ENCODE measurements at regions not wholly inside any gene's neighbourhood (a gene's known extent, or its start where the extent isn't known, plus 50 kb on each side); places are given as distances from the start of the nearest gene placed in this dataset.

DNA sequence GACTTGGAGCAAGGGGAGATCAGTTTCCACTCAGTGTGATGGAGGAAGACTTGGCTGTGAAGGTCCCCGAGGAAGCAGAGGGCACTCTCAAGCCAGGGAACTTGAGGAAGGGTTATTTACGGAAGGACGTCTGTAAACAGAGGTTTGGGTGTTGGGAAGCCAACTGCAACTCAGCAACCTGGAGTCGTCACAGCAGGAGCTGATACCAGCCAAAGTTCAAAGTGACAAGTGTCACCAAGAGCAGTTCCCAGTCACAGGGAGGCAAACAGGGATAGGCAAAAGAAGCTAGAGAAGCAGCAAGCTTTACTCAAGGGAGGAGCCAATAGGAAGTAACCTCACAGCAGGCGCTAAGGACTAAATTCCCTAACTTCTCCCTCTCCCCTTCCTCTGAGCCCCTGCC is 205.5 kb downstream of the EFNB2 start:
- Histone ChIP-seq H3K36me3 (ENCODE audit: control insufficient read depth, insufficient read depth, low read length) (no peaks in the 10 kb centered on the region), H3K27me3 (replicated peaks; ENCODE audit: control insufficient read depth, insufficient read depth, low read length) (no peaks in the 10 kb centered on the region), H3K4me3 (replicated peaks; ENCODE audit: low read depth, low read length) (no peak overlapping the region)
- TF ChIP-seq, protein P1, sequence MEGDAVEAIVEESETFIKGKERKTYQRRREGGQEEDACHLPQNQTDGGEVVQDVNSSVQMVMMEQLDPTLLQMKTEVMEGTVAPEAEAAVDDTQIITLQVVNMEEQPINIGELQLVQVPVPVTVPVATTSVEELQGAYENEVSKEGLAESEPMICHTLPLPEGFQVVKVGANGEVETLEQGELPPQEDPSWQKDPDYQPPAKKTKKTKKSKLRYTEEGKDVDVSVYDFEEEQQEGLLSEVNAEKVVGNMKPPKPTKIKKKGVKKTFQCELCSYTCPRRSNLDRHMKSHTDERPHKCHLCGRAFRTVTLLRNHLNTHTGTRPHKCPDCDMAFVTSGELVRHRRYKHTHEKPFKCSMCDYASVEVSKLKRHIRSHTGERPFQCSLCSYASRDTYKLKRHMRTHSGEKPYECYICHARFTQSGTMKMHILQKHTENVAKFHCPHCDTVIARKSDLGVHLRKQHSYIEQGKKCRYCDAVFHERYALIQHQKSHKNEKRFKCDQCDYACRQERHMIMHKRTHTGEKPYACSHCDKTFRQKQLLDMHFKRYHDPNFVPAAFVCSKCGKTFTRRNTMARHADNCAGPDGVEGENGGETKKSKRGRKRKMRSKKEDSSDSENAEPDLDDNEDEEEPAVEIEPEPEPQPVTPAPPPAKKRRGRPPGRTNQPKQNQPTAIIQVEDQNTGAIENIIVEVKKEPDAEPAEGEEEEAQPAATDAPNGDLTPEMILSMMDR (IDR thresholded peaks at IDR 0.05; ENCODE audit: insufficient read depth, low read length, poor library complexity, severe bottlenecking) = no peak
- no peak for DNase-seq (ENCODE audit: extremely low read depth, insufficient read length)

DNA sequence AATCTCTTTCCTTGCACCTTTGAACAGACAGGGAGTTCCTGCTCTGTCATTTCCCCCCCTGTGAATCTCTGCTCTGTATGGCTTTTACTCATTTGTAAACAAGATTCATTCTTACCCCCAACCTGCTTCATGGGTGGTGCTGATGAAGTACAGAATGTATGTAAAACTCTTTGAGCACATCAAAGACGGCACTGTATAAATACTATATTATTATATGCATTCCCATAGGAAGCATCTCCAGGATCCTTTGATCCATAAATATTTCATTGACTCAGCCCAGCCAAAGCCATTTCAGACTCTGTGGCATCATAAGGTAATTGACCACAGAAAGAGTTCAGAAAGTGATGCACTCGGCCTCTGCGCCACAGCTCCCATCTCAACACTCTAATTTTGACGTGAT is 208.7 kb downstream of the EFNB2 start:
- Histone ChIP-seq H3K4me3 (replicated peaks; ENCODE audit: low read depth, low read length) (no peak overlapping the region), H3K36me3 (ENCODE audit: control insufficient read depth, insufficient read depth, low read length) (no peaks in the 10 kb centered on the region), H3K27me3 (replicated peaks; ENCODE audit: control insufficient read depth, insufficient read depth, low read length) (no peaks in the 10 kb centered on the region)
- no peak for DNase-seq (ENCODE audit: extremely low read depth, insufficient read length)
- TF ChIP-seq, protein P1 (IDR thresholded peaks at IDR 0.05; ENCODE audit: insufficient read depth, low read length, poor library complexity, severe bottlenecking) = no peak

DNA sequence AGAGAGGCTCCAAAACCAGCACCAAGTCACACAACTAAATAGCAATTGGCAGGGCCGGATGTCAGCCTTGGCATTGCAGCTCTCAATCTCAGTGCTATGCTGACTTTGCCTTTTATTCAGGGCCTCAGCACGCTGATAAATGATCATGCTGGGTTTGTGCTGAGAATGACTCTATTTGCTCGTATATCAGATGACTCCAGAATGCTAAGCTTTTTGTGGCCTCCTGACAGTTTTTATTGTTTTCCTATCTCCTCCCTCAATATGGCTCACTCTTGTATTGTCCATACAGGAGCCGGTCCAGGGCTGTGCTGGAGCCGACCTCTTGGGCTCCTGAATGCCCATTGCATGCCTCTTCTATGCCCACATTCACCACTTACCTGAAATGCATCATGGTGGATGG is 211.0 kb downstream of the EFNB2 start:
- no peak for DNase-seq (ENCODE audit: extremely low read depth, insufficient read length)
- TF ChIP-seq, protein P1 (IDR thresholded peaks at IDR 0.05; ENCODE audit: insufficient read depth, low read length, poor library complexity, severe bottlenecking) = no peak
- no peaks in the 10 kb centered on the region for H3K27me3 ChIP-seq (replicated peaks; ENCODE audit: control insufficient read depth, insufficient read depth, low read length)

DNA sequence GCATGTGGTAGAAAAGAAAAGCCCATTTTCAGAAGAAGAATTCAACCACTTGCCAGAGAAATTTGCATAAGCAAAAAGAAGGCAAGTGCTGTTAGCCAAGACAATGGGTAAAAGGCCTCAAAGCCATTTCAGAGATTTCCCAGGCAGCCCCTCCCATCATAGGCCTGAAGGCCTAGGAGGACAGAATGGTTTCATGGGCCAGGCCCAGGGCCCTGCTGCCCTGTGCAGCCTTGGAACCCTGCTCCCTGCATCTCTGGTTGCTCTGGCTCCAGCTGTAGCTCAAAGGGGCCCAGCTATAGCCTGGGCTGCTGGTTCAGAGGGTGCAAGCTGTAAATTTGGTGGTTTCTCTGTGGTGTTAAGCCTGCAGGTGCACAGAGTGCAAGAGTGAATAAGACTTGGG is 212.8 kb downstream of the EFNB2 start:
- DNase-seq (ENCODE audit: extremely low read depth, insufficient read length) = no peak
- TF ChIP-seq, protein P1 (IDR thresholded peaks at IDR 0.05; ENCODE audit: insufficient read depth, low read length, poor library complexity, severe bottlenecking) = no peak
- Histone ChIP-seq H3K27me3 (replicated peaks; ENCODE audit: control insufficient read depth, insufficient read depth, low read length) (no peaks in the 10 kb centered on the region), H3K4me3 (replicated peaks; ENCODE audit: low read depth, low read length) (no peak overlapping the region), H3K36me3 (ENCODE audit: control insufficient read depth, insufficient read depth, low read length) (no peaks in the 10 kb centered on the region)

More for the DNA sequence above, 211.0 kb downstream of the EFNB2 start:
- no peaks in the 10 kb centered on the region for H3K36me3 ChIP-seq (ENCODE audit: control insufficient read depth, insufficient read depth, low read length)
- H3K4me3 ChIP-seq (replicated peaks; ENCODE audit: low read depth, low read length) = no peak overlapping the region

DNA sequence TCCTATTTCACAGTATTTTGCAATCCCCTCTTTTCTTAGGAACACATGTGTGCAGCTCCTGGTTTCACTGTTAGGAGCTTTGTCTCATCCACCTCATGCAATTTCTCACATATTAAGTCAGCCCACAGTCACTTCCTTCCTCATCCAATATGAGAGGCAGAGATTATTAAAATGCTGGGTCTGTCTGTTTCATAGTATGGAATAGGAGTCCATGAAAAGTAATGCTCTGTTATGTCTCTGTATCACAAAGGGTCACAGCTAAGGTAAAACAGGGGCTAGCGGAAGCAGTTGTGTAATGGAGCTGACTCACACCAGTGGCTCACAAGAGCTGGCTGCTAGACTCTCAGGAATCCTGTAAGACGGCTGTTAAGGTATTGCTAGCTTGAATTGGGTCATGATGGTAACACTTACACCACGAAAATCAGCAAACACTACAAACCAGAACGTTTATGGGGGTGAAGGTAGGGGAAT is 216.5 kb downstream of the EFNB2 start:
- no peaks in the 10 kb centered on the region for H3K27me3 ChIP-seq (replicated peaks; ENCODE audit: control insufficient read depth, insufficient read depth, low read length)
- no peaks in the 10 kb centered on the region for H3K36me3 ChIP-seq (ENCODE audit: control insufficient read depth, insufficient read depth, low read length)
- H3K4me3 ChIP-seq (replicated peaks; ENCODE audit: low read depth, low read length) = no peak overlapping the region
- no peak for DNase-seq (ENCODE audit: extremely low read depth, insufficient read length)
- TF ChIP-seq, protein P1 (IDR thresholded peaks at IDR 0.05; ENCODE audit: insufficient read depth, low read length, poor library complexity, severe bottlenecking) = no peak

DNA sequence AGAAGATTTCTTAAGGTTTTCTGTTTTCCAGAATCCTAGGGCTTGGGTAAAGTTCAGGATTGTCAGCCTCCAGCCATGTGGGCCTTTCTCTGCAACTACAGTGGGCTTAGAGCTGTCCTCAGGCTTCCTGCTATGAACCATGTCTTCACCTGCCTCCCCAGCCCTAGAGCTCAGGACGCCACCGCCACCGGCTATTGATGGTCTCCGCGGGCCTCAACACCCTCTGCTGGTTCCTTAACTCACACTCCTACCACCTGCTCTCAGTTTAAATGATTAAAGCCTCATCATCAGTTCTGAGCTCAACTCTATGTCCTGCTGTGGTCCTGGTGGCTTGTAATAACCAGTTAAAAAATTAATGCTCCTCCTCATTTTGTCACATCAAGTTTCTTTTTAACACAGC is 221.0 kb downstream of the EFNB2 start:
- DNase-seq (ENCODE audit: extremely low read depth, insufficient read length) = no peak
- H3K27me3 ChIP-seq (replicated peaks; ENCODE audit: control insufficient read depth, insufficient read depth, low read length) = no peaks in the 10 kb centered on the region
- H3K4me3 ChIP-seq (replicated peaks; ENCODE audit: low read depth, low read length) = no peak overlapping the region
- TF ChIP-seq, protein P1 (IDR thresholded peaks at IDR 0.05; ENCODE audit: insufficient read depth, low read length, poor library complexity, severe bottlenecking) = no peak
- no peaks in the 10 kb centered on the region for H3K36me3 ChIP-seq (ENCODE audit: control insufficient read depth, insufficient read depth, low read length)
